ENCODE measurements at regions not wholly inside any gene's neighbourhood (a gene's known extent, or its start where the extent isn't known, plus 50 kb on each side); places are given as distances from the start of the nearest gene placed in this dataset.

DNA sequence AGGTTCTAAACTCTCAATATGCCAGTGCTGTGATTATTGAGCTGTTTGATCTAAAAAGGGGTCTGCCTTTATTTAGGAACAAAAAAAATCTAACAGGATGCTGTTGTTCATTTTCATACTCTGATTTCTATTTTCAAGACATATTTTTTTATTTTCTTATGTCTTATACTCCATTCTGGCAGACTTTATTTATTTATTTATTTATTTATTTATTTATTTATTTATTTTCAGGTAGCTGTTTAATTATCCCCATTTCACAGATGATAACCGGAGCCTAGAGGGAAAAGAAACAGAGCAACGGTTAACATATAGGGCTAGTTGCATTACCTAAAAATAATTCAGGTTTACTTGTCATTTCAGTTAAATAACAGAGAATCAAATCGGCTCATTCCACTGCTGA is 174.4 kb downstream of the CENPF start:
- Histone ChIP-seq H3K27ac (ENCODE audit: low read depth in 1 of 2, low read length in 2 of 2) (no peak overlapping the region), H3K27me3 (ENCODE audit: control insufficient read depth in 4 of 4, insufficient read depth in 4 of 4, low read length in 3 of 4) (no peaks in the 10 kb centered on the region), H3K9ac (ENCODE audit: low read depth in 1 of 2, low read length in 2 of 2) (no peak overlapping the region), H3K9me3 (ENCODE audit: control insufficient read depth in 4 of 4, low read length in 3 of 4) (no peaks in the 10 kb centered on the region), H3K4me3 (ENCODE audit: low read depth in 1 of 3, low read length in 3 of 3) (no peak overlapping the region), H3K4me1 (ENCODE audit: control insufficient read depth in 4 of 4, insufficient read depth in 4 of 4, low read length in 3 of 4) (no peaks in the 10 kb centered on the region), H3K36me3 (ENCODE audit: control insufficient read depth in 4 of 4, insufficient read depth in 3 of 4, low read depth in 1 of 4, low read length in 3 of 4) (no peaks in the 10 kb centered on the region)
- TF ChIP-seq GABPA (IDR thresholded peaks at IDR 0.05 in 1 of 2, conservative IDR thresholded peaks at IDR 0.05 in 1 of 2), result no peak
- TF ChIP-seq TAF1 (conservative IDR thresholded peaks at IDR 0.05), result no peak
- TF ChIP-seq NR2F2 (IDR thresholded peaks at IDR 0.05), result no peak
- no peak for TF ChIP-seq HNF4A (conservative IDR thresholded peaks at IDR 0.05)
- TF ChIP-seq FOXA2 (IDR thresholded peaks at IDR 0.05), result no peak
- TF ChIP-seq, protein P1, sequence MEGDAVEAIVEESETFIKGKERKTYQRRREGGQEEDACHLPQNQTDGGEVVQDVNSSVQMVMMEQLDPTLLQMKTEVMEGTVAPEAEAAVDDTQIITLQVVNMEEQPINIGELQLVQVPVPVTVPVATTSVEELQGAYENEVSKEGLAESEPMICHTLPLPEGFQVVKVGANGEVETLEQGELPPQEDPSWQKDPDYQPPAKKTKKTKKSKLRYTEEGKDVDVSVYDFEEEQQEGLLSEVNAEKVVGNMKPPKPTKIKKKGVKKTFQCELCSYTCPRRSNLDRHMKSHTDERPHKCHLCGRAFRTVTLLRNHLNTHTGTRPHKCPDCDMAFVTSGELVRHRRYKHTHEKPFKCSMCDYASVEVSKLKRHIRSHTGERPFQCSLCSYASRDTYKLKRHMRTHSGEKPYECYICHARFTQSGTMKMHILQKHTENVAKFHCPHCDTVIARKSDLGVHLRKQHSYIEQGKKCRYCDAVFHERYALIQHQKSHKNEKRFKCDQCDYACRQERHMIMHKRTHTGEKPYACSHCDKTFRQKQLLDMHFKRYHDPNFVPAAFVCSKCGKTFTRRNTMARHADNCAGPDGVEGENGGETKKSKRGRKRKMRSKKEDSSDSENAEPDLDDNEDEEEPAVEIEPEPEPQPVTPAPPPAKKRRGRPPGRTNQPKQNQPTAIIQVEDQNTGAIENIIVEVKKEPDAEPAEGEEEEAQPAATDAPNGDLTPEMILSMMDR (IDR thresholded peaks at IDR 0.05; ENCODE audit: low read depth, low read length, missing input control), result no peak
- 87% methylated on average over 3 of the region's 3 CpGs for WGBS
- no peak for DNase-seq (ENCODE audit: low spot score)

DNA sequence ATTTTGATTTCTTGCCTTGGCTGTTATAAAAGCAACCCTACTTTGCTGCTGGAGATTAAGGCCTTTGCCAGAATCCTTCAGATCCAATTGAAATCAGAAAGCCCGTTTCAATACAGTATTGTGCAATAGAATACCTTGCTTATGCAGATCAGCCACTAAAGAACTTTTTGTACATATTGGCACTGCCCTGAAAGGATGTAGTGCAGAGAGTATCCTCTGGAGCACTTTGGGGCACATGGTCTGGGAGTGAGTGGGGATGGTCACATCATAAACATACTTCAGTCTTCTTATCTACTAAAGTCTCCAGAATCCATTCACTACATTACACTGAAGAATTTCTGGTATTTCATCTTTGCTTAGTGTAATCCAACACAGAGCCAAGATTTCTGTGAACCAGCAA is 189.0 kb downstream of the CENPF start:
- Histone ChIP-seq H3K9ac (ENCODE audit: low read depth in 1 of 2, low read length in 2 of 2) (no peak overlapping the region), H3K4me1 (ENCODE audit: control insufficient read depth in 4 of 4, insufficient read depth in 4 of 4, low read length in 3 of 4) (no peaks in the 10 kb centered on the region), H3K27me3 (ENCODE audit: control insufficient read depth in 4 of 4, insufficient read depth in 4 of 4, low read length in 3 of 4) (peaks cover 0 to 5% (median 0%) of the 10 kb centered on the region in 4 donors), H3K36me3 (ENCODE audit: control insufficient read depth in 4 of 4, insufficient read depth in 3 of 4, low read depth in 1 of 4, low read length in 3 of 4) (no peaks in the 10 kb centered on the region), H3K4me3 (ENCODE audit: low read depth in 1 of 3, low read length in 3 of 3) (no peak overlapping the region), H3K27ac (ENCODE audit: low read depth in 1 of 2, low read length in 2 of 2) (no peak overlapping the region), H3K9me3 (ENCODE audit: control insufficient read depth in 4 of 4, low read length in 3 of 4) (no peaks in the 10 kb centered on the region)
- TF ChIP-seq RXRA (IDR thresholded peaks at IDR 0.05) (no peak), FOXA2 (IDR thresholded peaks at IDR 0.05) (no peak), SP1 (IDR thresholded peaks at IDR 0.05) (no peak), RAD21 (IDR thresholded peaks at IDR 0.05) (no peak), GABPA (IDR thresholded peaks at IDR 0.05 in 1 of 2, conservative IDR thresholded peaks at IDR 0.05 in 1 of 2) (no peak), HNF4A (conservative IDR thresholded peaks at IDR 0.05) (no peak), YY1 (IDR thresholded peaks at IDR 0.05) (no peak), HNF4G (IDR thresholded peaks at IDR 0.05) (no peak), JUND (IDR thresholded peaks at IDR 0.05) (no peak), FOXA1 (IDR thresholded peaks at IDR 0.05) (no peak)
- TF ChIP-seq, protein P2, sequence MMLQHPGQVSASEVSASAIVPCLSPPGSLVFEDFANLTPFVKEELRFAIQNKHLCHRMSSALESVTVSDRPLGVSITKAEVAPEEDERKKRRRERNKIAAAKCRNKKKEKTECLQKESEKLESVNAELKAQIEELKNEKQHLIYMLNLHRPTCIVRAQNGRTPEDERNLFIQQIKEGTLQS (IDR thresholded peaks at IDR 0.05), result no peak
- TF ChIP-seq, protein P1 (IDR thresholded peaks at IDR 0.05; ENCODE audit: low read depth, low read length, missing input control), result no peak
- TF ChIP-seq, protein P3, sequence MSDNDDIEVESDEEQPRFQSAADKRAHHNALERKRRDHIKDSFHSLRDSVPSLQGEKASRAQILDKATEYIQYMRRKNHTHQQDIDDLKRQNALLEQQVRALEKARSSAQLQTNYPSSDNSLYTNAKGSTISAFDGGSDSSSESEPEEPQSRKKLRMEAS (IDR thresholded peaks at IDR 0.05), result no peak
- TF ChIP-seq, protein P4, sequence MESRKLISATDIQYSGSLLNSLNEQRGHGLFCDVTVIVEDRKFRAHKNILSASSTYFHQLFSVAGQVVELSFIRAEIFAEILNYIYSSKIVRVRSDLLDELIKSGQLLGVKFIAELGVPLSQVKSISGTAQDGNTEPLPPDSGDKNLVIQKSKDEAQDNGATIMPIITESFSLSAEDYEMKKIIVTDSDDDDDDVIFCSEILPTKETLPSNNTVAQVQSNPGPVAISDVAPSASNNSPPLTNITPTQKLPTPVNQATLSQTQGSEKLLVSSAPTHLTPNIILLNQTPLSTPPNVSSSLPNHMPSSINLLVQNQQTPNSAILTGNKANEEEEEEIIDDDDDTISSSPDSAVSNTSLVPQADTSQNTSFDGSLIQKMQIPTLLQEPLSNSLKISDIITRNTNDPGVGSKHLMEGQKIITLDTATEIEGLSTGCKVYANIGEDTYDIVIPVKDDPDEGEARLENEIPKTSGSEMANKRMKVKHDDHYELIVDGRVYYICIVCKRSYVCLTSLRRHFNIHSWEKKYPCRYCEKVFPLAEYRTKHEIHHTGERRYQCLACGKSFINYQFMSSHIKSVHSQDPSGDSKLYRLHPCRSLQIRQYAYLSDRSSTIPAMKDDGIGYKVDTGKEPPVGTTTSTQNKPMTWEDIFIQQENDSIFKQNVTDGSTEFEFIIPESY (IDR thresholded peaks at IDR 0.05), result no peak
- no peak for DNase-seq (ENCODE audit: low spot score)
- 37% methylated on average over 1 of the region's 1 CpG for WGBS

Data from liver (tissue), 8 donors.